ENCODE measurements at regions not wholly inside any gene's neighbourhood (a gene's known extent, or its start where the extent isn't known, plus 50 kb on each side); places are given as distances from the start of the nearest gene placed in this dataset.

GRCh38 chr5:124613273-124613953 lies 133.0 kb downstream of the ZNF608 start:
- Histone ChIP-seq H3K27ac (ENCODE audit: insufficient read depth, low read depth, low read length) (no peak overlapping the region), H3K36me3 (ENCODE audit: control insufficient read depth in 2 of 2, extremely low read depth in 1 of 2, insufficient read depth in 2 of 2, low read length in 2 of 2) (no peaks in the 10 kb centered on the region), H3K9me3 (replicated peaks; ENCODE audit: control insufficient read depth, insufficient read depth, low read length) (no peaks in the 10 kb centered on the region), H3K4me1 (ENCODE audit: control insufficient read depth, extremely low read depth, insufficient read depth, low read length) (peaks cover 5% of the 10 kb centered on the region), H3K9ac (replicated peaks; ENCODE audit: extremely low read depth, insufficient read depth, low read length) (no peak overlapping the region), H3K4me3 (replicated peaks in 1 of 3; ENCODE audit: insufficient read depth in 1 of 3, low read depth in 1 of 3, low read length in 3 of 3) (no peak overlapping the region), H3K79me2 (ENCODE audit: control insufficient read depth, insufficient read depth, low read length) (no peaks in the 10 kb centered on the region), H3K27me3 (ENCODE audit: control insufficient read depth in 2 of 2, insufficient read depth in 2 of 2, low read length in 2 of 2) (no peaks in the 10 kb centered on the region), H3K9me1 (replicated peaks; ENCODE audit: control insufficient read depth, extremely low read depth, insufficient read depth, low read length) (no peaks in the 10 kb centered on the region), H2AFZ (ENCODE audit: low read depth, low read length) (no peak overlapping the region), H4K20me1 (replicated peaks; ENCODE audit: control insufficient read depth, extremely low read depth, insufficient read depth, low read length) (no peaks in the 10 kb centered on the region), H3K4me2 (ENCODE audit: insufficient read depth, low read length) (no peak overlapping the region)
- BruUV-seq (replicated peaks), result no TSS peak
- intact Hi-C loops (cut with micrococcal nuclease) (no loop called here), dilution Hi-C loops (cut with MboI; ENCODE audit: extremely low pct_ligation_motif_present, low sequenced_read_pairs) (no loop called here)
- no peak for DNase-seq (ENCODE audit: low read depth, low spot score)
- ChIA-PET POLR2A (no interaction called here), CTCF (no interaction called here)
- FAIRE-seq, result no peak
- TF ChIP-seq POLR2A (IDR thresholded peaks at IDR 0.05; ENCODE audit: low read depth, low read length), result no peak
- TF ChIP-seq JUN (IDR thresholded peaks at IDR 0.05; ENCODE audit: borderline replicate concordance, insufficient read depth, insufficient read length, low read depth), result no peak
- no peak for TF ChIP-seq MYC (IDR thresholded peaks at IDR 0.05; ENCODE audit: low read depth, low read length)
- no peak for TF ChIP-seq FOS (IDR thresholded peaks at IDR 0.05; ENCODE audit: borderline replicate concordance, insufficient read depth, low read length)
- TF ChIP-seq MAX (IDR thresholded peaks at IDR 0.05; ENCODE audit: insufficient read depth, insufficient read length), result no peak
- TF ChIP-seq EZH2 (IDR thresholded peaks at IDR 0.05; ENCODE audit: borderline replicate concordance, low read depth, low read length, severe bottlenecking), result no peak
- no peak for TF ChIP-seq POLR2AphosphoS5 (IDR thresholded peaks at IDR 0.05; ENCODE audit: insufficient read depth, low read depth, low read length)
- no peak for TF ChIP-seq CTCF (IDR thresholded peaks at IDR 0.05; ENCODE audit: extremely low read depth in 1 of 2, insufficient read depth in 1 of 2, low read depth in 1 of 2, low read length in 2 of 2)
- no peak for TF ChIP-seq GATA2 (IDR thresholded peaks at IDR 0.05; ENCODE audit: insufficient read depth, insufficient read length, low read depth, low read length)

Measured in endothelial cell of umbilical vein (primary cell).